ENCODE measurements at regions not wholly inside any gene's neighbourhood (a gene's known extent, or its start where the extent isn't known, plus 50 kb on each side); places are given as distances from the start of the nearest gene placed in this dataset.

DNA sequence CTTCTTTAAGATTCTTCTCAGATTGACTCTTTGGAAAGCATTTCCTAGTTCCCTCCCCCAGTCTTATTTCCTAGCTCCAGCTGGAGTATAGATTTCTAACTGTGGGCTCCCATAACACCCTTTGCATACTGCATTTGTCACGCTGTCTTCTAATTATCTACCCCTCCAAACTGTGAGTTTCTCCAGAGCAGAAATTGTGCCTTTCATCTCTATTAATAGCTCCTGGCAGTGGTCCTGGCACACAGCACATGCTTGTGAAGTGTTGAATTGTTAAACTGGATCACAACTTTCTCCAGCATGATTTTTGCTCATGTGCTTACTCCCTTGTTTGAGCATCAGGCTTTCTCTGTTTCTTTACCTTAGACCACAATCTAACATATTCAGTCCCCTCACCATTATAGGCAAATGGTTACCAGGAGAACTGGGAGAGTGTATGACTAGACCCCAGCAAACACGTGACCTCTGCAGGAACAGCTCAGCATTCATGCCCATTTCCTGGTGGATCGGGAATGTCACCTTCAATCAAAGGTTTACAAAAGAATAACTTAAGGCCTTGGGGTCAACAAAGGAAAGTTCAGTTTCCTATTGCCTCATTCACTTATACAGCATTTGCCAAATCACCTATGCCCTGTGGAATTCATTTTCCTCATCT, 175.7 kb upstream of the TANK start:
- TF ChIP-seq, protein P1, sequence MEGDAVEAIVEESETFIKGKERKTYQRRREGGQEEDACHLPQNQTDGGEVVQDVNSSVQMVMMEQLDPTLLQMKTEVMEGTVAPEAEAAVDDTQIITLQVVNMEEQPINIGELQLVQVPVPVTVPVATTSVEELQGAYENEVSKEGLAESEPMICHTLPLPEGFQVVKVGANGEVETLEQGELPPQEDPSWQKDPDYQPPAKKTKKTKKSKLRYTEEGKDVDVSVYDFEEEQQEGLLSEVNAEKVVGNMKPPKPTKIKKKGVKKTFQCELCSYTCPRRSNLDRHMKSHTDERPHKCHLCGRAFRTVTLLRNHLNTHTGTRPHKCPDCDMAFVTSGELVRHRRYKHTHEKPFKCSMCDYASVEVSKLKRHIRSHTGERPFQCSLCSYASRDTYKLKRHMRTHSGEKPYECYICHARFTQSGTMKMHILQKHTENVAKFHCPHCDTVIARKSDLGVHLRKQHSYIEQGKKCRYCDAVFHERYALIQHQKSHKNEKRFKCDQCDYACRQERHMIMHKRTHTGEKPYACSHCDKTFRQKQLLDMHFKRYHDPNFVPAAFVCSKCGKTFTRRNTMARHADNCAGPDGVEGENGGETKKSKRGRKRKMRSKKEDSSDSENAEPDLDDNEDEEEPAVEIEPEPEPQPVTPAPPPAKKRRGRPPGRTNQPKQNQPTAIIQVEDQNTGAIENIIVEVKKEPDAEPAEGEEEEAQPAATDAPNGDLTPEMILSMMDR (conservative IDR thresholded peaks at IDR 0.05; ENCODE audit: low read length): no peak
- TF ChIP-seq EZH2phosphoT487 (IDR thresholded peaks at IDR 0.05; ENCODE audit: borderline replicate concordance): no peak

Measured in Loucy (cell line).